ENCODE measurements at regions not wholly inside any gene's neighbourhood (a gene's known extent, or its start where the extent isn't known, plus 50 kb on each side); places are given as distances from the start of the nearest gene placed in this dataset.
"Not testable (repeated sequence)": the region's sequence is repeated elsewhere in the genome, so short reads cannot be mapped to it uniquely, and the experiment has no call there.

DNA sequence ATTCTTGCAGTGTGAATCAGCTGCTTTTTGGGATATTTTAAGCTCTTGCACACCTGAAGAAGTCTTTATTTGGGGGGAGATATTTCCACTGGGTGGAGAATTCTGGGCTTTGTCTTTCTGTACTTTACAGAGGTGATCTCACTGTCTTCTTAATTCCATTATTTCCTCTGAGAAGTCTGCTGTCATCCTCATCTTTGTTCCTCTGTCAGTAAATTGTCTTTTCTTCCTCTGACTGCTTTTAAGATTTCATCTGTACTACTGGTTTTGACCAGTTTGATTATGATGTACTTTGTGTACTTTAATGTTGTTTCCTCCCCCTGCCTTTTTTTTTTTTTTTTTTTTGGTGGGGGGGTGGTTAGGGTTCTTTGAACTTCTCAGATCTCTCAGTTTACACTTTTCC, 133.9 kb downstream of the IGLL1 start:
- TF ChIP-seq, protein P1, sequence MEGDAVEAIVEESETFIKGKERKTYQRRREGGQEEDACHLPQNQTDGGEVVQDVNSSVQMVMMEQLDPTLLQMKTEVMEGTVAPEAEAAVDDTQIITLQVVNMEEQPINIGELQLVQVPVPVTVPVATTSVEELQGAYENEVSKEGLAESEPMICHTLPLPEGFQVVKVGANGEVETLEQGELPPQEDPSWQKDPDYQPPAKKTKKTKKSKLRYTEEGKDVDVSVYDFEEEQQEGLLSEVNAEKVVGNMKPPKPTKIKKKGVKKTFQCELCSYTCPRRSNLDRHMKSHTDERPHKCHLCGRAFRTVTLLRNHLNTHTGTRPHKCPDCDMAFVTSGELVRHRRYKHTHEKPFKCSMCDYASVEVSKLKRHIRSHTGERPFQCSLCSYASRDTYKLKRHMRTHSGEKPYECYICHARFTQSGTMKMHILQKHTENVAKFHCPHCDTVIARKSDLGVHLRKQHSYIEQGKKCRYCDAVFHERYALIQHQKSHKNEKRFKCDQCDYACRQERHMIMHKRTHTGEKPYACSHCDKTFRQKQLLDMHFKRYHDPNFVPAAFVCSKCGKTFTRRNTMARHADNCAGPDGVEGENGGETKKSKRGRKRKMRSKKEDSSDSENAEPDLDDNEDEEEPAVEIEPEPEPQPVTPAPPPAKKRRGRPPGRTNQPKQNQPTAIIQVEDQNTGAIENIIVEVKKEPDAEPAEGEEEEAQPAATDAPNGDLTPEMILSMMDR (IDR thresholded peaks at IDR 0.05): not testable (repeated sequence)
- TF ChIP-seq ZFX (IDR thresholded peaks at IDR 0.05; ENCODE audit: borderline replicate concordance): not testable (repeated sequence)
